Endothelial cell (in vitro differentiated cells): ENCODE measurements at regions not wholly inside any gene's neighbourhood (a gene's known extent, or its start where the extent isn't known, plus 50 kb on each side); places are given as distances from the start of the nearest gene placed in this dataset.

Source experiments
- DNase-seq: peaks from one replicate; pipeline ENCODE4 v3.0.0; 2021; ENCODE audit warnings: low spot score
- H3K27ac Mint-ChIP-seq: one replicate; pipeline ENCODE4 v1.8.0; 2021; ENCODE audit warnings: mixed read lengths, inconsistent platforms; ENCODE audit not compliant: unreplicated experiment
- H3K27me3 Mint-ChIP-seq: one replicate; pipeline ENCODE4 v1.8.0; 2021; ENCODE audit warnings: mild to moderate bottlenecking, moderate library complexity, mixed read lengths, inconsistent platforms; ENCODE audit not compliant: unreplicated experiment
- H3K36me3 Mint-ChIP-seq: one replicate; pipeline ENCODE4 v1.8.0; 2021; ENCODE audit warnings: mild to moderate bottlenecking, low read depth, mixed read lengths, inconsistent platforms; ENCODE audit not compliant: unreplicated experiment
- H3K4me1 Mint-ChIP-seq: one replicate; pipeline ENCODE4 v1.8.0; 2021; ENCODE audit warnings: mild to moderate bottlenecking, mixed read lengths, inconsistent platforms; ENCODE audit not compliant: unreplicated experiment
- H3K4me3 Mint-ChIP-seq: one replicate; pipeline ENCODE4 v1.8.0; 2021; ENCODE audit warnings: mild to moderate bottlenecking, mixed read lengths, inconsistent platforms; ENCODE audit not compliant: unreplicated experiment
- H3K9me3 Mint-ChIP-seq: one replicate; pipeline ENCODE4 v1.8.0; 2021; ENCODE audit warnings: mixed read lengths, inconsistent platforms; ENCODE audit not compliant: unreplicated experiment
- CTCF ChIP-seq: fragments of 200-600 bp; sonication (generic); IDR thresholded peaks from one replicate; pipeline ENCODE4 v1.5.0; 2021; ENCODE audit warnings: antibody characterized with exemption; ENCODE audit not compliant: unreplicated experiment

GRCh38 chr5:39955156-39955555 is 530.4 kb upstream of the DAB2 start:
- TF ChIP-seq CTCF = no peak
- Mint-ChIP-seq H3K36me3 (no peaks in the 10 kb centered on the region), H3K9me3 (no peaks in the 10 kb centered on the region), H3K4me3 (no peak overlapping the region), H3K4me1 (no peaks in the 10 kb centered on the region), H3K27ac (no peak overlapping the region), H3K27me3 (no peaks in the 10 kb centered on the region)
- DNase-seq = no peak

GRCh38 chr5:39951070-39951469 is 526.3 kb upstream of the DAB2 start:
- Mint-ChIP-seq H3K4me1 (no peaks in the 10 kb centered on the region), H3K27ac (no peak overlapping the region), H3K9me3 (no peaks in the 10 kb centered on the region), H3K36me3 (no peaks in the 10 kb centered on the region), H3K4me3 (no peak overlapping the region), H3K27me3 (no peaks in the 10 kb centered on the region)
- DNase-seq = no peak
- TF ChIP-seq CTCF = no peak

- H3K9me3 Mint-ChIP-seq = no peaks in the 10 kb centered on the region
- H3K27ac Mint-ChIP-seq = no peak overlapping the region
- H3K4me1 Mint-ChIP-seq = no peaks in the 10 kb centered on the region
- no peak overlapping the region for H3K4me3 Mint-ChIP-seq
- TF ChIP-seq CTCF = peak; percentile 89
- no peaks in the 10 kb centered on the region for H3K27me3 Mint-ChIP-seq
- no peaks in the 10 kb centered on the region for H3K36me3 Mint-ChIP-seq
- peak; percentile 38 for DNase-seq
Observed at GRCh38 chr5:39948867-39949468, 524.2 kb upstream of the DAB2 start.

GRCh38 chr5:39948341-39948740 is 523.6 kb upstream of the DAB2 start:
- H3K4me3 Mint-ChIP-seq = no peak overlapping the region
- H3K4me1 Mint-ChIP-seq = no peaks in the 10 kb centered on the region
- no peak overlapping the region for H3K27ac Mint-ChIP-seq
- TF ChIP-seq CTCF = no peak
- H3K9me3 Mint-ChIP-seq = no peaks in the 10 kb centered on the region
- no peak for DNase-seq
- no peaks in the 10 kb centered on the region for H3K27me3 Mint-ChIP-seq
- no peaks in the 10 kb centered on the region for H3K36me3 Mint-ChIP-seq

- no peaks in the 10 kb centered on the region for H3K9me3 Mint-ChIP-seq
- H3K4me3 Mint-ChIP-seq = no peak overlapping the region
- no peak for TF ChIP-seq CTCF
- no peaks in the 10 kb centered on the region for H3K4me1 Mint-ChIP-seq
- no peaks in the 10 kb centered on the region for H3K36me3 Mint-ChIP-seq
- no peak for DNase-seq
- H3K27ac Mint-ChIP-seq = no peak overlapping the region
- H3K27me3 Mint-ChIP-seq = no peaks in the 10 kb centered on the region
Observed at GRCh38 chr5:39947657-39948056, 522.9 kb upstream of the DAB2 start.
